ENCODE measurements at regions not wholly inside any gene's neighbourhood (a gene's known extent, or its start where the extent isn't known, plus 50 kb on each side); places are given as distances from the start of the nearest gene placed in this dataset.
"Not testable (repeated sequence)": the region's sequence is repeated elsewhere in the genome, so short reads cannot be mapped to it uniquely, and the experiment has no call there.

- WGBS (ENCODE audit: extremely low coverage, insufficient read length, low lambda C conversion rate), result no CpG with 5 or more reads among the region's 17 CpGs
- not testable (repeated sequence) for H2BK12ac ChIP-seq (ENCODE audit: insufficient read length, low read depth, low read length); H3K27ac ChIP-seq (ENCODE audit: insufficient read length, low read depth, low read length)
Measured at GRCh38 chr7:6933954-6934632, 108.0 kb upstream of the CCZ1B start.

More at GRCh38 chr7:6933954-6934632, 108.0 kb upstream of the CCZ1B start:
- H3K79me1 ChIP-seq (ENCODE audit: insufficient read depth, low read depth, low read length, poor library complexity, severe bottlenecking); H3K79me2 ChIP-seq (ENCODE audit: insufficient read depth, low read length); H2BK15ac ChIP-seq (ENCODE audit: low read depth, low read length); H3K4ac ChIP-seq (ENCODE audit: low read depth, low read length); H4K20me1 ChIP-seq (ENCODE audit: control insufficient read depth, insufficient read depth, insufficient read length); H3K56ac ChIP-seq (ENCODE audit: insufficient read length, low read depth, low read length); H3K27ac Mint-ChIP-seq; H2BK5ac ChIP-seq (ENCODE audit: insufficient read length, low read length); H3K27me3 Mint-ChIP-seq (ENCODE audit: low read depth); H3K36me3 Mint-ChIP-seq (ENCODE audit: insufficient read depth in 1 of 3, low read depth in 3 of 3); H3K14ac ChIP-seq (ENCODE audit: insufficient read depth, low read length); H3K23ac ChIP-seq (ENCODE audit: insufficient read length, low read depth, low read length); H3K4me1 ChIP-seq (ENCODE audit: insufficient read depth, low read length); H3T11ph ChIP-seq (ENCODE audit: low read length); H3K9me3 ChIP-seq (ENCODE audit: control insufficient read depth, low read depth, low read length); H3K9ac ChIP-seq (ENCODE audit: extremely low read depth, insufficient read length, low read length); H3K9me3 Mint-ChIP-seq; DNase-seq; H4K5ac ChIP-seq (ENCODE audit: insufficient read length, low read depth, low read length); H2AK5ac ChIP-seq (ENCODE audit: insufficient read length, low read length); H2BK20ac ChIP-seq (ENCODE audit: low read depth, low read length, poor library complexity, severe bottlenecking); H3K27me3 ChIP-seq (ENCODE audit: insufficient read depth, low read length); H2BK120ac ChIP-seq (ENCODE audit: low read depth, low read length, poor library complexity, severe bottlenecking); H3K4me2 ChIP-seq (ENCODE audit: insufficient read depth, insufficient read length, low read length); H4K91ac ChIP-seq (ENCODE audit: insufficient read length, low read depth, low read length); H3K23me2 ChIP-seq (ENCODE audit: insufficient read length, low read depth, low read length, poor library complexity, severe bottlenecking); H4K8ac ChIP-seq (replicated peaks; ENCODE audit: insufficient read length, low read depth, low read length); H3K18ac ChIP-seq (ENCODE audit: insufficient read length, low read depth, low read length); H2AFZ ChIP-seq (ENCODE audit: low read length); H3K4me3 Mint-ChIP-seq: not testable (repeated sequence)
- peaks cover 19 to 22% of the 10 kb centered on the region in 2 experiments for H3K4me1 Mint-ChIP-seq
